RWPE2 (cell line): ENCODE measurements at regions not wholly inside any gene's neighbourhood (a gene's known extent, or its start where the extent isn't known, plus 50 kb on each side); places are given as distances from the start of the nearest gene placed in this dataset.

Experiments
- ATAC-seq: fragments of 200-7000 bp; cut with Tn5 transposase; 3 replicates; pipeline ENCODE4 v1.9.1; 2021; ENCODE audit warnings: low read depth
- DNase-seq: peaks from one replicate; pipeline ENCODE4 v3.0.0-alpha.2; 2020; ENCODE audit warnings: low spot score
- H3K27ac ChIP-seq: fragments of 450-650 bp; 2 replicates; pipeline ENCODE4 v1.5.1; 2017; ENCODE audit warnings: mild to moderate bottlenecking; ENCODE audit not compliant: poor library complexity, severe bottlenecking
- H3K27me3 ChIP-seq: fragments of 250-450 bp; sonication (Bioruptor Pico); 2 replicates; pipeline ENCODE4 v1.5.1; 2021; ENCODE audit warnings: mild to moderate bottlenecking, moderate library complexity; ENCODE audit not compliant: insufficient read depth, poor library complexity, severe bottlenecking
- H3K36me3 ChIP-seq: fragments of 250-450 bp; sonication (Bioruptor Pico); 2 replicates; pipeline ENCODE4 v1.5.1; 2020; ENCODE audit warnings: low read depth, mild to moderate bottlenecking, moderate library complexity
- H3K4me1 ChIP-seq: fragments of 250-450 bp; sonication (Bioruptor Pico); 2 replicates; pipeline ENCODE4 v1.5.1; 2021; ENCODE audit warnings: mild to moderate bottlenecking, moderate library complexity; ENCODE audit not compliant: insufficient read depth, poor library complexity, severe bottlenecking
- H3K4me3 ChIP-seq: fragments of 250-450 bp; sonication (Bioruptor Pico); 2 replicates; pipeline ENCODE4 v1.5.1; 2021; ENCODE audit warnings: mild to moderate bottlenecking, moderate library complexity; ENCODE audit not compliant: severe bottlenecking
- H3K9me3 ChIP-seq: fragments of 250-450 bp; sonication (Bioruptor Pico); 2 replicates; pipeline ENCODE4 v1.5.1; 2021; ENCODE audit warnings: mild to moderate bottlenecking, moderate library complexity; ENCODE audit not compliant: severe bottlenecking
- TF ChIP-seq, protein P1 (sequence below): fragments of 450-650 bp; IDR thresholded peaks from one replicate; pipeline ENCODE4 v1.5.1; 2017; ENCODE audit warnings: mild to moderate bottlenecking, moderate library complexity; ENCODE audit not compliant: poor library complexity, severe bottlenecking

DNA sequence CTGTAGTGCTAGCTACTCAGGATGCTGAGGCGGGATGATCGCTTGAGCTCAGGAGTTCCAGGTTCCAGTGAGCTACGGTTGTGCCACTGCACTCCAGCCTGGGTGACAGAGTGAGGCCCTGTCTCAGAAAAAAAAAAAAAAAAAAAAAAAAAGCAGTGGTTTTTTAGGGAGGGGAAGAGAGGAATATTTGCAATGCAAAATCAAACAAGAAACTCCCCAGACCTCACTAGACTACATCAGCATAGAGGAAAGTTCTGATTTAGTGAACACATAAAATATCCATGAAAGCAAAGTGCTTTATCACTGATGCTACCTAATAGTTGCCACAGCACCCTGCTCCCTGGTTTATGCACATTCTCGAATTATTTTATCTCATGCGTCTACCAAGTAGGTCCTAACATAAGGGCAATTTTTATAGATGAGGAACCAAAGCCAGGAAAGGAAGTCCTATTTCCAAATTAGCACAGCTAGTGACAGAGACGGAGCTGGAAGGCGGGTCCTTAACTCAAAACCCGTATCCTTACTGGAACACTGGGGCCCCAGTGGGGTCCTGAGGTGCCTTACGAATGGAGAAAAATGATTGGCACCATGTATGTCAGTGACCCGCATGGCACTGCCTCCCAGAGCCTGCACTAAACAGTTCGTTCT is 50.7 kb upstream of the GPR157 start:
- Histone ChIP-seq H3K9me3 (no peaks in the 10 kb centered on the region), H3K36me3 (peaks cover 5% of the 10 kb centered on the region; the same call in 1 of the 2 replicates), H3K27me3 (no peaks in the 10 kb centered on the region), H3K4me1 (peaks cover 8% of the 10 kb centered on the region), H3K4me3 (no peak overlapping the region), H3K27ac (no peak overlapping the region)
- no peak for DNase-seq
- no peak for ATAC-seq
- TF ChIP-seq, protein P1, sequence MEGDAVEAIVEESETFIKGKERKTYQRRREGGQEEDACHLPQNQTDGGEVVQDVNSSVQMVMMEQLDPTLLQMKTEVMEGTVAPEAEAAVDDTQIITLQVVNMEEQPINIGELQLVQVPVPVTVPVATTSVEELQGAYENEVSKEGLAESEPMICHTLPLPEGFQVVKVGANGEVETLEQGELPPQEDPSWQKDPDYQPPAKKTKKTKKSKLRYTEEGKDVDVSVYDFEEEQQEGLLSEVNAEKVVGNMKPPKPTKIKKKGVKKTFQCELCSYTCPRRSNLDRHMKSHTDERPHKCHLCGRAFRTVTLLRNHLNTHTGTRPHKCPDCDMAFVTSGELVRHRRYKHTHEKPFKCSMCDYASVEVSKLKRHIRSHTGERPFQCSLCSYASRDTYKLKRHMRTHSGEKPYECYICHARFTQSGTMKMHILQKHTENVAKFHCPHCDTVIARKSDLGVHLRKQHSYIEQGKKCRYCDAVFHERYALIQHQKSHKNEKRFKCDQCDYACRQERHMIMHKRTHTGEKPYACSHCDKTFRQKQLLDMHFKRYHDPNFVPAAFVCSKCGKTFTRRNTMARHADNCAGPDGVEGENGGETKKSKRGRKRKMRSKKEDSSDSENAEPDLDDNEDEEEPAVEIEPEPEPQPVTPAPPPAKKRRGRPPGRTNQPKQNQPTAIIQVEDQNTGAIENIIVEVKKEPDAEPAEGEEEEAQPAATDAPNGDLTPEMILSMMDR: no peak

DNA sequence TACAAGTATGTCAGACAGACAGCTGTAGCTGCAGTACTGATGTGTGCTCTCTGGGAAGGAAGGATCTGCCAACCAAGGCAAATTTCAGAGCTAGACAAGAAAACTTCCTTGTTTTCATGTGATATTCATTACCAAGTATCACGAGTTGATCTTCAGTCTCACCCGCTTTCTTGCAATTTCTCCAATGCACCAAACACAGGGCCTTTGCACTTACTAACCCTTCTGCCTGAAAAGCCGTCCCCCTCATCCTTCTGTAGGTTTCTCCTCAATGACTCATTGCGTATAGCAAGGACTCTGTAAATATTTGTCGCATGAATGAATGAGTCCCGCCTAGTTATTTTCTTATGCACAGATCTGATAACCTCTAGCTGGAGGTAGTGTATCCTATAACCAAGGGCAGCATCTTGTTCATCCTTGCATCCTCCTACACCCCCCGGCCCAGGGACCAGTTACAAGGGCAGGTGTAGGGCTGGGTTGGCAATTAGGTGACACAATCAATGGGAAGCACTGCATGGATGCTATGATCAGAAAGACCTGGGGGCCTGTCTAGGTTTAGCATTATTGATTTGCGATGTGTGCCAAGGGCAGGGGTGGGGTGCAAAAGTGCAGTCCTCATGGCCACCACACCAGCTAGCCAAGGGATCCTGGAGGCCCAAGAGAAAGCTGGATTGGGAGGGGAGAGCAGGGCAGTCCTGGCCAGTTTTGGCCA is 51.4 kb upstream of the GPR157 start:
- TF ChIP-seq, protein P1: no peak
- ATAC-seq (peak; percentile 24; the same call in 1 of the 3 replicates), DNase-seq (no peak)
- Histone ChIP-seq H3K27ac (no peak overlapping the region), H3K4me1 (peaks cover 8% of the 10 kb centered on the region), H3K4me3 (no peak overlapping the region), H3K9me3 (no peaks in the 10 kb centered on the region), H3K36me3 (0 out of 2 replicates have a peak, but pooled peaks cover 5% of the 10 kb centered on the region), H3K27me3 (no peaks in the 10 kb centered on the region)

DNA sequence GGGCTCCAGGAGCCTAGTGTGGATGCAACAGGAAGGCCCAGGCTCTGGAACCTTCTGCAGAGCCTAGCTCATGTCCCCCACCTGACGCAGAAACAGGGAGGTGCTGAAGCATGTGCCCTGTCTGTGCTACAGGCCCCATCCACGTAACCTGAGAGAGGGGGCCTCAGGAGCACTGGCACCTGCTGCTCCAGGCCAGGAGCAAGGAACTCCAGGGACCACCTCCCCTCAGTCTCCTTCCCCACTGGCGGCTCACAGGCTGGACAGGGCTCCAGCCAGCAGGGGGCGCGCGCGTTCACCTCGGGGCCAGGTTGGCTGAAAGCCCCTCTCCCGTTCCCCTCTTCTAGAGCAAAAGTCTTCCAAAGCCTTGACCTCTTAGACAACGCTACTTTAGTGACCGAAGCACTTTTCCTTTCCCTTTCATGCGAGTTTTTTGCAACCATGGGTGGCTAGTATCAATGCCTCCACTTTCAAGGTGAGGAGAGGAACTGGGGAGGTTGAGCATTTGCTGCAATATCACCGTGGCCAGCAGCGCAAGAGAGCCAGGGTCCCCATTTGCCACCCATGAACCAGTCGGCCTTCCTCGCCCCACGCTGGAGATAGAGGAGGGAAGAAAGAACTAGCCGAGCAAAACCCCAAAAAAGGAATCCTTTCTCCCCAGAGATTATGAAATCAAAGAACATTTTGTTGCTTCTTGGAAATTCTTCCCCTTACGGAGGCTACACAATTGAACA is 52.4 kb upstream of the GPR157 start:
- H3K27ac ChIP-seq: peak overlapping the region; percentile 42
- ATAC-seq: peak; percentile 53

DNA sequence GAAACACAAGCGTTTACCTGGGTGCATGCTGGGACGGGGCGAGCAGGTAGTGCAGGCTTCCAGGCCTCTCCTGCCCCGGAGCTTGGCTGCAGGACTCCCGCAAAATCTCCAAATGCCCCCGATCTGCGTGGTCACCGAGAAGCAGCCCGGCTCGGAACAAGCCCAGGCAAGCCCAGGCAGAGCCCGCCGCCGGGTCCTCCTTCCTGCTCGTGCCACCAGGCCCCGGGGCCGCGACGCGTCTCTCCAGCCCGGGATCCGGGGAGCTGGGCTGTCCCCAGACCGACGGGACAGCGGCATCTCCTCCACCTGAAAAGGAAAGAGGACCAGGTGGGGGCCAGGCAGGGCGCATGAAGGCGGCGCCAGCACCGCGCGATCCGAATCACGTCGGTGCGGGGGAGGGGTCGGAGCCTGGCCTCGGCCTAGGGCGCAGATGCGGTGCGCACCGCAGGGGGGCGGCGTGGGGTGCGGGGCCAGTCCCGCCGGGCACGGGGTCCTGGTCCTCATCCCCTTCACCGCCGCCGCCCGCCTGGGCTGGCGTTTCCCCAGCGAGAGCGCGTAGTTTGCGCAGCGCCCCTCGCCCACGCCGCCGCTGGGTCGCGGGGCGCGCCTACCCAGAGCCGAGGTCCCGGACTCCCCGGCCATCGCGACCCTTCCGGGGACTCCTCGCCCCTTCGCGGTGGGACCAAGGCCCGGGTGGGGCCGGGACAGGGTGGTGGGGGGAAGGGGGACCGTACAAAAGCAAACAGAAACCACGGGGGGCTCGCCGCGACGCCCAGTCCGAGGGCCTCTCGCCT is 52.4 kb upstream of the H6PD start:
- TF ChIP-seq, protein P1: no peak
- Histone ChIP-seq H3K4me1 (peaks cover 8% of the 10 kb centered on the region), H3K27me3 (no peaks in the 10 kb centered on the region), H3K4me3 (peak overlapping the region; percentile 57), H3K27ac (peak overlapping the region; percentile 42), H3K36me3 (0 out of 2 replicates have a peak, but pooled peaks cover 5% of the 10 kb centered on the region), H3K9me3 (no peaks in the 10 kb centered on the region)
- peak; percentile 60 for ATAC-seq
- DNase-seq: no peak

More for the DNA sequence above, 52.4 kb upstream of the GPR157 start:
- H3K27me3 ChIP-seq: no peaks in the 10 kb centered on the region
- peaks cover 8% of the 10 kb centered on the region for H3K4me1 ChIP-seq
- DNase-seq: no peak
- H3K9me3 ChIP-seq: no peaks in the 10 kb centered on the region
- H3K4me3 ChIP-seq: peak overlapping the region; percentile 57
- 0 out of 2 replicates have a peak, but pooled peaks cover 5% of the 10 kb centered on the region for H3K36me3 ChIP-seq
- TF ChIP-seq, protein P1: peak; percentile 98
